Upper lobe of left lung (tissue), 4 donors: ENCODE measurements at regions not wholly inside any gene's neighbourhood (a gene's known extent, or its start where the extent isn't known, plus 50 kb on each side); places are given as distances from the start of the nearest gene placed in this dataset.

Experiments used
- CTCF ChIP-seq, 6 experiments: fragments of 450-650 bp in 4 of 6; fragments of 200-600 bp in 2 of 6; sonication (generic) in 2 of 6; IDR thresholded peaks; one replicate each; pipeline ENCODE4 v1.5.1; 2016 to 2019; ENCODE audit warnings: antibody characterized with exemption in 6 of 6
- POLR2AphosphoS5 ChIP-seq, 2 donors: sonication (generic); formaldehyde crosslinking; IDR thresholded peaks; one replicate each; pipeline ENCODE4 v1.5.1; 2017; ENCODE audit warnings: antibody characterized with exemption in 2 of 2

- TF ChIP-seq POLR2AphosphoS5 (IDR thresholded peaks at IDR 0.05) (no peak), CTCF (IDR thresholded peaks at IDR 0.05) (no peak)
These were observed 198.6 kb downstream of the CEP135 start for GRCh38 chr4:56147371-56147770.
